MM.1S (cell line): ENCODE measurements at regions not wholly inside any gene's neighbourhood (a gene's known extent, or its start where the extent isn't known, plus 50 kb on each side); places are given as distances from the start of the nearest gene placed in this dataset.

ENCODE experiments used
- CTCF ChIP-seq: fragments of 300-600 bp; sonication (generic); IDR thresholded peaks from 2 replicates; pipeline ENCODE4 v1.5.1; 2016; ENCODE audit warnings: antibody characterized with exemption, low read length, mixed read lengths
- EZH2 ChIP-seq: fragments of 300-600 bp; sonication (generic); optimal IDR thresholded peaks from 2 replicates; pipeline ENCODE3; 2017; ENCODE audit warnings: low read depth, mild to moderate bottlenecking, antibody characterized with exemption, low read length, mixed read lengths
- EZH2phosphoT487 ChIP-seq: fragments of 300-600 bp; sonication (generic); IDR thresholded peaks from 2 replicates; pipeline ENCODE4 v1.6.1; 2018; ENCODE audit warnings: antibody characterized with exemption, low read length

GRCh38 chr18:53790786-53791185, 433.7 kb downstream of the MBD2 start:
- TF ChIP-seq CTCF (no peak), EZH2 (no peak), EZH2phosphoT487 (no peak)
